ENCODE measurements at regions not wholly inside any gene's neighbourhood (a gene's known extent, or its start where the extent isn't known, plus 50 kb on each side); places are given as distances from the start of the nearest gene placed in this dataset.

GRCh38 chr2:51410331-51410730 is 378.4 kb upstream of the NRXN1 start:
- TF ChIP-seq CTCF (IDR thresholded peaks at IDR 0.05) (no peak), EP300 (IDR thresholded peaks at IDR 0.05) (no peak), POLR2A (IDR thresholded peaks at IDR 0.05) (no peak)
